SK-N-SH treated with all-trans-retinoic acid at 6 μM for 48 hours (cell line): ENCODE measurements at regions not wholly inside any gene's neighbourhood (a gene's known extent, or its start where the extent isn't known, plus 50 kb on each side); places are given as distances from the start of the nearest gene placed in this dataset.

ENCODE experiments used
- ATAC-seq: fragments of 200-7000 bp; cut with Tn5 transposase; 3 replicates; pipeline ENCODE4 v1.9.1; 2020; ENCODE audit warnings: mild to moderate bottlenecking, moderate library complexity
- ARNTL ChIP-seq: fragments of 450-650 bp; formaldehyde crosslinking; IDR thresholded peaks from 2 replicates; pipeline ENCODE4 v1.5.0; 2020; ENCODE audit warnings: low read depth, mild to moderate bottlenecking, moderate library complexity, borderline replicate concordance
- BACH2 ChIP-seq: fragments of 250-450 bp; sonication (Bioruptor Pico); IDR thresholded peaks from 2 replicates; pipeline ENCODE4 v1.9.0; 2021; ENCODE audit warnings: mild to moderate bottlenecking, borderline replicate concordance
- CREB5 ChIP-seq: fragments of 250-450 bp; sonication (Bioruptor Pico); IDR thresholded peaks from 2 replicates; pipeline ENCODE4 v1.5.1; 2020; ENCODE audit warnings: low read depth, mild to moderate bottlenecking, moderate library complexity
- CSDC2 ChIP-seq: fragments of 250-450 bp; sonication (Bioruptor Pico); IDR thresholded peaks from 2 replicates; pipeline ENCODE4 v1.5.0; 2020; ENCODE audit warnings: mild to moderate bottlenecking, moderate library complexity
- ESRRG ChIP-seq: fragments of 250-450 bp; sonication (Bioruptor Pico); IDR thresholded peaks from 2 replicates; pipeline ENCODE4 v1.6.1; 2021; ENCODE audit warnings: mild to moderate bottlenecking
- GLIS3 ChIP-seq: fragments of 250-450 bp; sonication (Bioruptor Pico); IDR thresholded peaks from 2 replicates; pipeline ENCODE4 v1.5.0; 2020; ENCODE audit warnings: mild to moderate bottlenecking, moderate library complexity
- ISL1 ChIP-seq: fragments of 250-450 bp; sonication (Bioruptor Pico); IDR thresholded peaks from 2 replicates; pipeline ENCODE4 v2.1.2; 2022; ENCODE audit warnings: mild to moderate bottlenecking, moderate library complexity
- PATZ1 ChIP-seq: fragments of 250-450 bp; sonication (Bioruptor Pico); IDR thresholded peaks from 2 replicates; pipeline ENCODE4 v1.8.0; 2020; ENCODE audit warnings: mild to moderate bottlenecking, moderate library complexity, borderline replicate concordance
- POU6F1 ChIP-seq: fragments of 250-450 bp; sonication (Bioruptor Pico); IDR thresholded peaks from 2 replicates; pipeline ENCODE4 v1.8.0; 2021; ENCODE audit warnings: low read depth, mild to moderate bottlenecking, moderate library complexity, borderline replicate concordance
- PPARA ChIP-seq: fragments of 250-450 bp; sonication (Bioruptor Pico); IDR thresholded peaks from 2 replicates; pipeline ENCODE4 v1.5.0; 2020; ENCODE audit warnings: mild to moderate bottlenecking, borderline replicate concordance
- RARB ChIP-seq: fragments of 250-450 bp; sonication (Bioruptor Pico); IDR thresholded peaks from 2 replicates; pipeline ENCODE4 v1.8.0; 2021; ENCODE audit warnings: mild to moderate bottlenecking, moderate library complexity
- SNAI2 ChIP-seq: fragments of 250-450 bp; sonication (Bioruptor Pico); IDR thresholded peaks from 2 replicates; pipeline ENCODE4 v1.5.0; 2020; ENCODE audit warnings: mild to moderate bottlenecking, moderate library complexity
- TCF4 ChIP-seq: fragments of 250-450 bp; sonication (Bioruptor Pico); IDR thresholded peaks from 2 replicates; pipeline ENCODE4 v1.8.0; 2021; ENCODE audit warnings: mild to moderate bottlenecking, moderate library complexity, borderline replicate concordance
- TOX ChIP-seq: fragments of 250-450 bp; sonication (Bioruptor Pico); IDR thresholded peaks from 2 replicates; pipeline ENCODE4 v1.8.0; 2021; ENCODE audit warnings: mild to moderate bottlenecking, moderate library complexity, borderline replicate concordance
- TSHZ2 ChIP-seq: fragments of 250-450 bp; sonication (Bioruptor Pico); IDR thresholded peaks from 2 replicates; pipeline ENCODE4 v1.5.0; 2020; ENCODE audit warnings: mild to moderate bottlenecking, moderate library complexity
- ZC3H10 ChIP-seq: fragments of 250-450 bp; sonication (Bioruptor Pico); IDR thresholded peaks from 2 replicates; pipeline ENCODE4 v1.5.1; 2021; ENCODE audit warnings: mild to moderate bottlenecking, moderate library complexity
- ZFP3 ChIP-seq: fragments of 250-450 bp; sonication (Bioruptor Pico); IDR thresholded peaks from 2 replicates; pipeline ENCODE4 v1.5.0; 2020; ENCODE audit warnings: mild to moderate bottlenecking, moderate library complexity
- ZFP30 ChIP-seq: fragments of 450-650 bp; formaldehyde crosslinking; IDR thresholded peaks from 2 replicates; pipeline ENCODE4 v1.5.0; 2022; ENCODE audit warnings: mild to moderate bottlenecking, moderate library complexity
- ZNF565 ChIP-seq: fragments of 450-650 bp; formaldehyde crosslinking; conservative IDR thresholded peaks from 2 replicates; pipeline ENCODE4 v1.5.0; 2020; ENCODE audit warnings: low read depth, mild to moderate bottlenecking, moderate library complexity
- ZNF70 ChIP-seq: fragments of 450-650 bp; formaldehyde crosslinking; IDR thresholded peaks from 2 replicates; pipeline ENCODE4 v1.5.0; 2020; ENCODE audit warnings: mild to moderate bottlenecking, moderate library complexity
- ZNF8 ChIP-seq: fragments of 450-650 bp; formaldehyde crosslinking; IDR thresholded peaks from 2 replicates; pipeline ENCODE4 v1.5.0; 2020; ENCODE audit warnings: mild to moderate bottlenecking, moderate library complexity

- no peak for TF ChIP-seq ZNF8 (CRISPR knock-in tag)
- no peak for ATAC-seq
Observed at GRCh38 chr6:33910594-33910993, 106.8 kb upstream of the MLN start.

- no peak for ATAC-seq
- TF ChIP-seq RARB (CRISPR knock-in tag) (no peak), PATZ1 (CRISPR knock-in tag) (no peak), POU6F1 (CRISPR knock-in tag) (no peak), ZC3H10 (CRISPR knock-in tag) (no peak), ISL1 (CRISPR knock-in tag) (no peak), PPARA (CRISPR knock-in tag) (no peak), CREB5 (no peak), BACH2 (no peak), ZNF70 (CRISPR knock-in tag) (no peak), SNAI2 (CRISPR knock-in tag) (no peak), CSDC2 (CRISPR knock-in tag) (no peak), ZFP30 (no peak), TCF4 (CRISPR knock-in tag) (no peak), TOX (CRISPR knock-in tag) (no peak), TSHZ2 (CRISPR knock-in tag) (no peak), ZNF8 (CRISPR knock-in tag) (no peak), ARNTL (CRISPR knock-in tag) (no peak), ESRRG (CRISPR knock-in tag) (no peak), ZNF565 (no peak)
Observed at GRCh38 chr6:33909737-33910136, 105.9 kb upstream of the MLN start.

GRCh38 chr6:33908025-33908424, 104.2 kb upstream of the MLN start:
- TF ChIP-seq ZFP3 (CRISPR knock-in tag): no peak
- ATAC-seq: no peak

GRCh38 chr6:33907227-33907626, 103.4 kb upstream of the MLN start:
- no peak for ATAC-seq
- TF ChIP-seq PPARA (CRISPR knock-in tag) (no peak), ARNTL (CRISPR knock-in tag) (no peak), ZFP3 (CRISPR knock-in tag) (no peak), TSHZ2 (CRISPR knock-in tag) (no peak), TOX (CRISPR knock-in tag) (no peak), TCF4 (CRISPR knock-in tag) (no peak), ISL1 (CRISPR knock-in tag) (no peak), PATZ1 (CRISPR knock-in tag) (no peak), GLIS3 (no peak), ZNF70 (CRISPR knock-in tag) (no peak), ZNF565 (no peak), SNAI2 (CRISPR knock-in tag) (no peak), BACH2 (no peak), POU6F1 (CRISPR knock-in tag) (no peak)
